ENCODE measurements at regions not wholly inside any gene's neighbourhood (a gene's known extent, or its start where the extent isn't known, plus 50 kb on each side); places are given as distances from the start of the nearest gene placed in this dataset.

GRCh38 chr5:67897431-67897830 is 318.1 kb upstream of the PIK3R1 start:
- no peaks in the 10 kb centered on the region for H3K9me3 ChIP-seq
- H3K4me3 ChIP-seq (ENCODE audit: low read depth in 2 of 2, low read length in 1 of 2), result no peak overlapping the region
- no peak for DNase-seq
- H3K4me2 ChIP-seq, result no peak overlapping the region
- CTCF ChIA-PET, result interaction anchor here (0.8 kb wide), 1 partner anchor 19 kb away, joined by 3 read pairs; no protein-coding TSS in a partner anchor
- H3K36me3 ChIP-seq (replicated peaks in 1 of 2; ENCODE audit: control insufficient read depth in 1 of 2, insufficient read depth in 2 of 2, low read length in 1 of 2), result no peaks in the 10 kb centered on the region
- TF ChIP-seq GABPA (IDR thresholded peaks at IDR 0.05; ENCODE audit: low read depth) (no peak), FOXJ3 (CRISPR knock-in tag; IDR thresholded peaks at IDR 0.05) (no peak), TEAD4 (IDR thresholded peaks at IDR 0.05; ENCODE audit: borderline replicate concordance, insufficient read depth) (no peak)
- H3K9me2 ChIP-seq, result no peaks in the 10 kb centered on the region
- 44% methylated on average over 3 of the region's 3 CpGs for WGBS (ENCODE audit: low lambda C conversion rate)
- no peaks in the 10 kb centered on the region for H3K79me2 ChIP-seq (ENCODE audit: insufficient read depth)
- H3F3A ChIP-seq (replicated peaks; ENCODE audit: insufficient read depth), result no peaks in the 10 kb centered on the region
- H3K9ac ChIP-seq, result no peak overlapping the region
- H2AFZ ChIP-seq (ENCODE audit: low read depth), result no peak overlapping the region
- H3K27me3 ChIP-seq (ENCODE audit: insufficient read depth), result no peaks in the 10 kb centered on the region
- H3K4me1 ChIP-seq (ENCODE audit: control insufficient read depth in 1 of 2, insufficient read depth in 2 of 2, low read depth in 1 of 2, low read length in 1 of 2), result peaks cover 0 to 9% of the 10 kb centered on the region in 2 experiments; a peak in 1 of 4 replicates
- no peak overlapping the region for H3K27ac ChIP-seq (ENCODE audit: low read depth in 2 of 2, low read length in 1 of 2)
- no peaks in the 10 kb centered on the region for H4K20me1 ChIP-seq (ENCODE audit: insufficient read depth)
- POLR2A ChIA-PET, result no interaction called here

GRCh38 chr5:67896930-67897313 is 318.6 kb upstream of the PIK3R1 start:
- ChIA-PET POLR2A (no interaction called here), CTCF (no interaction called here)
- Histone ChIP-seq H3K27ac (ENCODE audit: low read depth in 2 of 2, low read length in 1 of 2) (no peak overlapping the region), H2AFZ (ENCODE audit: low read depth) (no peak overlapping the region), H4K20me1 (ENCODE audit: insufficient read depth) (no peaks in the 10 kb centered on the region), H3K9me2 (no peaks in the 10 kb centered on the region), H3K9me3 (no peaks in the 10 kb centered on the region), H3K9ac (no peak overlapping the region), H3K27me3 (ENCODE audit: insufficient read depth) (no peaks in the 10 kb centered on the region), H3K4me2 (no peak overlapping the region), H3K79me2 (ENCODE audit: insufficient read depth) (no peaks in the 10 kb centered on the region), H3K36me3 (replicated peaks in 1 of 2; ENCODE audit: control insufficient read depth in 1 of 2, insufficient read depth in 2 of 2, low read length in 1 of 2) (no peaks in the 10 kb centered on the region), H3K4me1 (ENCODE audit: control insufficient read depth in 1 of 2, insufficient read depth in 2 of 2, low read depth in 1 of 2, low read length in 1 of 2) (peaks cover 0 to 5% of the 10 kb centered on the region in 2 experiments; a peak in 1 of 4 replicates), H3F3A (replicated peaks; ENCODE audit: insufficient read depth) (no peaks in the 10 kb centered on the region), H3K4me3 (ENCODE audit: low read depth in 2 of 2, low read length in 1 of 2) (no peak overlapping the region)
- TF ChIP-seq JUND (IDR thresholded peaks at IDR 0.05), result no peak
- no peak for TF ChIP-seq SIN3A (IDR thresholded peaks at IDR 0.05; ENCODE audit: borderline replicate concordance, low read depth, low read length)
- no peak for TF ChIP-seq GATA2 (CRISPR knock-in tag; IDR thresholded peaks at IDR 0.05)
- TF ChIP-seq, protein P1, sequence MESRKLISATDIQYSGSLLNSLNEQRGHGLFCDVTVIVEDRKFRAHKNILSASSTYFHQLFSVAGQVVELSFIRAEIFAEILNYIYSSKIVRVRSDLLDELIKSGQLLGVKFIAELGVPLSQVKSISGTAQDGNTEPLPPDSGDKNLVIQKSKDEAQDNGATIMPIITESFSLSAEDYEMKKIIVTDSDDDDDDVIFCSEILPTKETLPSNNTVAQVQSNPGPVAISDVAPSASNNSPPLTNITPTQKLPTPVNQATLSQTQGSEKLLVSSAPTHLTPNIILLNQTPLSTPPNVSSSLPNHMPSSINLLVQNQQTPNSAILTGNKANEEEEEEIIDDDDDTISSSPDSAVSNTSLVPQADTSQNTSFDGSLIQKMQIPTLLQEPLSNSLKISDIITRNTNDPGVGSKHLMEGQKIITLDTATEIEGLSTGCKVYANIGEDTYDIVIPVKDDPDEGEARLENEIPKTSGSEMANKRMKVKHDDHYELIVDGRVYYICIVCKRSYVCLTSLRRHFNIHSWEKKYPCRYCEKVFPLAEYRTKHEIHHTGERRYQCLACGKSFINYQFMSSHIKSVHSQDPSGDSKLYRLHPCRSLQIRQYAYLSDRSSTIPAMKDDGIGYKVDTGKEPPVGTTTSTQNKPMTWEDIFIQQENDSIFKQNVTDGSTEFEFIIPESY (IDR thresholded peaks at IDR 0.05; ENCODE audit: borderline replicate concordance, low read depth), result no peak
- 22% methylated on average over 2 of the region's 2 CpGs for WGBS (ENCODE audit: low lambda C conversion rate)
- DNase-seq, result no peak

DNA sequence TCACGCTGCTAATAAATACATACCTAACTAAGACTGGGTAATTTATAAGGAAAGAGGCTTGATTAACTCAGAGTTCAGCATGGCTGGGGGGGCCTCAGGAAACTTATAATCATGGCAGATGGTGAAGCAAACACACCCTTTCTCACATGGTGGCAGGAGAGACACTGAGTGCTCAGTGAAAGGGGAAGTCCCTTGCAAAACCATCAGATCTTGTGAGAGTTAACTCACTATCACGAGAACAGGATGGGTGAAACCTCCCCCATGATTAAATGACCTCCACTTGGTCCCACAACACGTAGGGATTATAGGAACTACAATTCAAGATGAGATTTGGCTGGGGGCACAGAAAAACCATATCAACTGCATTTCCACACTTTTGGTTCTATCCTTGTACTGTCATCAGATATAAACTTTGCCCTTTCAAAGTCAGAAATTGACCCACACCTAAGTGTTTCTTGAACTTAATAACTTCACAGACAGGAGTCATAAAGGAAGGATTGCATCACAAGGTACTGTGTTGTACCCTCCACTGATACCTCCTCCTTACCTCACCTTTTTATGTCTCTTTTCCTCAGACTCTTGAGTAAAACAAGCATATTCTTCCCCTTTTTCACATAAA is 319.1 kb upstream of the PIK3R1 start:
- H2AFZ ChIP-seq (ENCODE audit: low read depth), result no peak overlapping the region
- no peak overlapping the region for H3K4me2 ChIP-seq
- no peak for DNase-seq
- H3K9ac ChIP-seq, result no peak overlapping the region
- H3K9me3 ChIP-seq, result no peaks in the 10 kb centered on the region
- no peaks in the 10 kb centered on the region for H3K36me3 ChIP-seq (replicated peaks in 1 of 2; ENCODE audit: control insufficient read depth in 1 of 2, insufficient read depth in 2 of 2, low read length in 1 of 2)
- ChIA-PET CTCF (no interaction called here), POLR2A (no interaction called here)
- H3K9me2 ChIP-seq, result no peaks in the 10 kb centered on the region
- 43% methylated on average over 3 of the region's 3 CpGs for WGBS (ENCODE audit: low lambda C conversion rate)
- H3K27ac ChIP-seq (ENCODE audit: low read depth in 2 of 2, low read length in 1 of 2), result no peak overlapping the region
- H3K79me2 ChIP-seq (ENCODE audit: insufficient read depth), result no peaks in the 10 kb centered on the region
- H4K20me1 ChIP-seq (ENCODE audit: insufficient read depth), result no peaks in the 10 kb centered on the region
- H3K27me3 ChIP-seq (ENCODE audit: insufficient read depth), result no peaks in the 10 kb centered on the region
- H3K4me3 ChIP-seq (ENCODE audit: low read depth in 2 of 2, low read length in 1 of 2), result no peak overlapping the region
- H3K4me1 ChIP-seq (ENCODE audit: control insufficient read depth in 1 of 2, insufficient read depth in 2 of 2, low read depth in 1 of 2, low read length in 1 of 2), result peaks cover 0 to 3% of the 10 kb centered on the region in 2 experiments; a peak in 1 of 4 replicates
- no peaks in the 10 kb centered on the region for H3F3A ChIP-seq (replicated peaks; ENCODE audit: insufficient read depth)
- TF ChIP-seq NRF1 (IDR thresholded peaks at IDR 0.05; ENCODE audit: low read depth, low read length) (no peak), GABPA (IDR thresholded peaks at IDR 0.05; ENCODE audit: low read depth) (no peak), EZH2phosphoT487 (IDR thresholded peaks at IDR 0.05; ENCODE audit: borderline replicate concordance, low read depth) (no peak), SMC3 (IDR thresholded peaks at IDR 0.05; ENCODE audit: low read depth, low read length) (no peak), MAX (IDR thresholded peaks at IDR 0.05; ENCODE audit: low read depth) (no peak), IRF3 (IDR thresholded peaks at IDR 0.05; ENCODE audit: low read depth, low read length) (no peak), JUND (IDR thresholded peaks at IDR 0.05) (no peak), RCOR1 (IDR thresholded peaks at IDR 0.05; ENCODE audit: low read length) (no peak), FOXJ3 (CRISPR knock-in tag; IDR thresholded peaks at IDR 0.05) (no peak), TEAD4 (IDR thresholded peaks at IDR 0.05; ENCODE audit: borderline replicate concordance, insufficient read depth) (no peak), MEF2A (IDR thresholded peaks at IDR 0.05; ENCODE audit: borderline replicate concordance, low read depth) (no peak), RAD21 (IDR thresholded peaks at IDR 0.05; ENCODE audit: low read length) (no peak), TCF12 (IDR thresholded peaks at IDR 0.05) (no peak)
- TF ChIP-seq, protein P1 (IDR thresholded peaks at IDR 0.05; ENCODE audit: borderline replicate concordance, low read depth), result no peak
